Endothelial cell of umbilical vein (primary cell): ENCODE measurements at regions not wholly inside any gene's neighbourhood (a gene's known extent, or its start where the extent isn't known, plus 50 kb on each side); places are given as distances from the start of the nearest gene placed in this dataset.

ENCODE experiments used
- BruUV-seq: library from RNA; stranded (reverse); fragments of 400-500 nt; replicated peaks from 2 replicates; lab custom pipeline; 2021; lab: Mats Ljungman, UMichigan
- CTCF ChIA-PET: fragments of 300-600, 350-600 bp; sonication (Branson Sonifier 250); formaldehyde crosslinking; loops from one replicate; lab custom pipeline; 2021; ENCODE audit warnings: antibody characterized with exemption, inconsistent platforms; lab: Charles Lee
- POLR2A ChIA-PET: fragments of 300-600, 350-600 bp; sonication (Branson Sonifier 250); formaldehyde crosslinking; loops from one replicate; lab custom pipeline; 2021; ENCODE audit warnings: antibody characterized with exemption, inconsistent platforms; lab: Charles Lee
- DNase-seq: peaks from one replicate; pipeline ENCODE4 v3.0.0-alpha.2; 2011; ENCODE audit warnings: low read depth, low spot score
- FAIRE-seq: peaks from 2 replicates; lab custom pipeline; 2011; peaks lifted over from hg19 to GRCh38; lab: Jason Lieb, UNC
- H2AFZ ChIP-seq: 2 replicates; pipeline ENCODE4 v1.6.0; 2012; ENCODE audit warnings: low read depth, low read length, control low read depth, inconsistent platforms
- H3K27ac ChIP-seq: 2 replicates; pipeline ENCODE4 v1.5.1; 2011; ENCODE audit warnings: low read depth, mild to moderate bottlenecking, control low read depth, low read length, moderate library complexity; ENCODE audit not compliant: insufficient read depth
- H3K27me3 ChIP-seq, 2 experiments: 2 replicates each; pipeline versions ENCODE4 v1.6.0 to v1.6.1; 2011; ENCODE audit warnings: low read length in 2 of 2, mixed read lengths in 1 of 2; ENCODE audit not compliant: control insufficient read depth in 2 of 2, insufficient read depth in 2 of 2
- H3K36me3 ChIP-seq, 2 experiments: 2 replicates in 1 of 2; 3 replicates in 1 of 2; pipeline ENCODE4 v1.5.1; 2011; ENCODE audit warnings: low read length in 2 of 2, mild to moderate bottlenecking in 1 of 2, moderate library complexity in 1 of 2; ENCODE audit not compliant: control insufficient read depth in 2 of 2, insufficient read depth in 2 of 2; ENCODE audit errors: extremely low read depth in 1 of 2
- H3K4me1 ChIP-seq: 3 replicates; pipeline ENCODE4 v1.5.1; 2011; ENCODE audit warnings: mild to moderate bottlenecking, low read length; ENCODE audit not compliant: control insufficient read depth, insufficient read depth; ENCODE audit errors: extremely low read depth
- H3K4me2 ChIP-seq: 2 replicates; pipeline ENCODE4 v1.6.1; 2011; ENCODE audit warnings: low read length, control low read depth, mixed read lengths; ENCODE audit not compliant: insufficient read depth
- H3K4me3 ChIP-seq, 3 experiments: fragments of 200-600 bp in 1 of 3; sonication (generic), shearing (Covaris generic) in 1 of 3; replicated peaks in 1 of 3; 2 replicates each; pipeline ENCODE4 v1.5.1; 2011 to 2016; ENCODE audit warnings: control low read depth in 3 of 3, low read length in 3 of 3, mild to moderate bottlenecking in 2 of 3, inconsistent platforms in 1 of 3, low read depth in 1 of 3, moderate library complexity in 1 of 3; ENCODE audit not compliant: insufficient read depth in 1 of 3
- H3K79me2 ChIP-seq: 2 replicates; pipeline ENCODE4 v1.6.0; 2012; ENCODE audit warnings: low read length, inconsistent platforms; ENCODE audit not compliant: control insufficient read depth, insufficient read depth
- H3K9ac ChIP-seq: replicated peaks from 2 replicates; pipeline ENCODE3; 2011; ENCODE audit warnings: low read length, control low read depth; ENCODE audit not compliant: insufficient read depth; ENCODE audit errors: extremely low read depth
- H3K9me1 ChIP-seq: replicated peaks from 3 replicates; pipeline ENCODE4 v1.6.0; 2011; ENCODE audit warnings: mild to moderate bottlenecking, low read length; ENCODE audit not compliant: control insufficient read depth, insufficient read depth; ENCODE audit errors: extremely low read depth
- H3K9me3 ChIP-seq: replicated peaks from 2 replicates; pipeline ENCODE4 v1.5.1; 2012; ENCODE audit warnings: low read length, inconsistent platforms; ENCODE audit not compliant: control insufficient read depth, insufficient read depth
- H4K20me1 ChIP-seq: replicated peaks from 2 replicates; pipeline ENCODE3; 2011; ENCODE audit warnings: mild to moderate bottlenecking, low read length; ENCODE audit not compliant: control insufficient read depth, insufficient read depth; ENCODE audit errors: extremely low read depth
- CTCF ChIP-seq, 2 donors: IDR thresholded peaks; 1 replicate in 1 of 2; 2 replicates in 1 of 2; pipeline ENCODE4 v1.5.1; 2011; ENCODE audit warnings: low read length in 2 of 2, mild to moderate bottlenecking in 2 of 2, moderate library complexity in 2 of 2, control low read depth in 1 of 2, inconsistent platforms in 1 of 2, low read depth in 1 of 2; ENCODE audit not compliant: insufficient read depth in 1 of 2; ENCODE audit errors: extremely low read depth in 1 of 2
- EZH2 ChIP-seq: IDR thresholded peaks from 2 replicates; pipeline ENCODE4 v1.6.1; 2012; ENCODE audit warnings: borderline replicate concordance, low read depth, mild to moderate bottlenecking, moderate library complexity, low read length, inconsistent platforms; ENCODE audit not compliant: severe bottlenecking
- FOS ChIP-seq: IDR thresholded peaks from 2 replicates; pipeline ENCODE4 v1.6.1; 2011; ENCODE audit warnings: mild to moderate bottlenecking, low read length, moderate library complexity, borderline replicate concordance; ENCODE audit not compliant: insufficient read depth
- GATA2 ChIP-seq: IDR thresholded peaks from 2 replicates; pipeline ENCODE4 v1.7.0; 2011; ENCODE audit warnings: low read depth, mild to moderate bottlenecking, moderate library complexity, mixed read lengths, low read length; ENCODE audit not compliant: insufficient read length, insufficient read depth
- JUN ChIP-seq: IDR thresholded peaks from 2 replicates; pipeline ENCODE4 v1.6.1; 2011; ENCODE audit warnings: borderline replicate concordance, low read depth; ENCODE audit not compliant: insufficient read length, insufficient read depth
- MAX ChIP-seq: IDR thresholded peaks from 2 replicates; pipeline ENCODE4 v1.6.1; 2011; ENCODE audit not compliant: insufficient read depth, insufficient read length
- MYC ChIP-seq: IDR thresholded peaks from one replicate; pipeline ENCODE4 v1.6.1; 2011; ENCODE audit warnings: mild to moderate bottlenecking, low read depth, low read length
- POLR2A ChIP-seq: IDR thresholded peaks from 2 replicates; pipeline ENCODE4 v1.6.1; 2012; ENCODE audit warnings: low read depth, mild to moderate bottlenecking, control low read depth, low read length
- POLR2AphosphoS5 ChIP-seq: IDR thresholded peaks from 2 replicates; pipeline ENCODE4 v1.6.1; 2012; ENCODE audit warnings: low read depth, mild to moderate bottlenecking, control low read depth, low read length, moderate library complexity; ENCODE audit not compliant: insufficient read depth
- dilution Hi-C: fragments of 300-500 bp; cut with MboI; formaldehyde crosslinking; loops from one replicate; pipeline ENCODE4 v1.15.0; 2019; ENCODE audit warnings: low sequenced_read_pairs; ENCODE audit not compliant: extremely low pct_ligation_motif_present
- intact Hi-C: fragments of 100-400 bp; cut with micrococcal nuclease; formaldehyde crosslinking; loops from one replicate; pipeline ENCODE4 v1.10.0; 2022

- Histone ChIP-seq H3K79me2 (no peaks in the 10 kb centered on the region), H3K36me3 (no peaks in the 10 kb centered on the region), H2AFZ (no peak overlapping the region), H3K4me3 (no peak overlapping the region), H3K27ac (no peak overlapping the region), H3K9me1 (no peaks in the 10 kb centered on the region), H3K4me1 (no peaks in the 10 kb centered on the region), H3K9me3 (peaks cover 2% of the 10 kb centered on the region), H3K27me3 (no peaks in the 10 kb centered on the region), H3K4me2 (no peak overlapping the region), H3K9ac (no peak overlapping the region), H4K20me1 (no peaks in the 10 kb centered on the region)
- CTCF ChIA-PET, result no interaction called here
- BruUV-seq, result no TSS peak
- POLR2A ChIA-PET, result no interaction called here
- dilution Hi-C loops (no loop called here), intact Hi-C loops (no loop called here)
- FAIRE-seq (no peak), DNase-seq (no peak)
- TF ChIP-seq POLR2A, result no peak
- no peak for TF ChIP-seq GATA2
- no peak for TF ChIP-seq JUN
- TF ChIP-seq MAX, result no peak
- TF ChIP-seq POLR2AphosphoS5, result no peak
Observed at GRCh38 chr3:165347526-165347925, 151.3 kb upstream of the SLITRK3 start.

DNA sequence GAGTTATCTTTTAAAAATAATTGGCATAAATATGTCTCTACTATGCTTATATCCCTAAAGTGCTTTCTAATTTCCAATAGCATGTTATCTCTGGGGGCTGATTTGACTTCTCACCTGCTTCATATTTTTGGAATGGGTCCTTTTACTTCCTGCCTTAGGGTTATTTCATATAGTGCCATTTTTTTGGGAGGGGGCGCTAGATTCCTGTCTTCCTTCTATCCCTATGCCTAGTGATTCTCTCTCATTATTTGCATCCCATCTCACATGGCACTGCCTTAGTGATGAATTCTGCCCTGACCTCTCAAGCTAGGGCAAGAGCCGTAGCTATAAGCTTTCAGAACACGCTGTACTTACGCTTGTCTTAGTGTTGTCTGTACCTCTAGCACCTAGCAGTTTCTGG is 150.3 kb upstream of the SLITRK3 start:
- intact Hi-C loops, result no loop called here
- TF ChIP-seq POLR2AphosphoS5 (no peak), FOS (no peak), EZH2 (no peak), CTCF (IDR thresholded peaks at IDR 0.05; ENCODE audit: extremely low read depth in 1 of 2, insufficient read depth in 1 of 2, low read depth in 1 of 2, low read length in 2 of 2) (no peak), MYC (no peak), GATA2 (no peak), POLR2A (no peak)
- H3K9me1 ChIP-seq, result no peaks in the 10 kb centered on the region
- no TSS peak for BruUV-seq
- dilution Hi-C loops, result no loop called here
- no peaks in the 10 kb centered on the region for H4K20me1 ChIP-seq
- H3K4me2 ChIP-seq, result no peak overlapping the region
- H2AFZ ChIP-seq, result no peak overlapping the region
- DNase-seq (no peak), FAIRE-seq (no peak)
- POLR2A ChIA-PET, result no interaction called here
- H3K4me3 ChIP-seq, result no peak overlapping the region
- no peak overlapping the region for H3K27ac ChIP-seq
- H3K9me3 ChIP-seq, result peaks cover 2% of the 10 kb centered on the region
- H3K27me3 ChIP-seq, result no peaks in the 10 kb centered on the region
- no peaks in the 10 kb centered on the region for H3K36me3 ChIP-seq
- no peak overlapping the region for H3K9ac ChIP-seq
- no peaks in the 10 kb centered on the region for H3K79me2 ChIP-seq
- CTCF ChIA-PET, result no interaction called here
- H3K4me1 ChIP-seq, result no peaks in the 10 kb centered on the region
